G401.6 (cell line): ENCODE measurements at regions not wholly inside any gene's neighbourhood (a gene's known extent, or its start where the extent isn't known, plus 50 kb on each side); places are given as distances from the start of the nearest gene placed in this dataset.

Experiments used
- FAIRE-seq: peaks from 2 replicates; lab custom pipeline; 2012; peaks lifted over from hg19 to GRCh38; lab: Jason Lieb, UNC

DNA sequence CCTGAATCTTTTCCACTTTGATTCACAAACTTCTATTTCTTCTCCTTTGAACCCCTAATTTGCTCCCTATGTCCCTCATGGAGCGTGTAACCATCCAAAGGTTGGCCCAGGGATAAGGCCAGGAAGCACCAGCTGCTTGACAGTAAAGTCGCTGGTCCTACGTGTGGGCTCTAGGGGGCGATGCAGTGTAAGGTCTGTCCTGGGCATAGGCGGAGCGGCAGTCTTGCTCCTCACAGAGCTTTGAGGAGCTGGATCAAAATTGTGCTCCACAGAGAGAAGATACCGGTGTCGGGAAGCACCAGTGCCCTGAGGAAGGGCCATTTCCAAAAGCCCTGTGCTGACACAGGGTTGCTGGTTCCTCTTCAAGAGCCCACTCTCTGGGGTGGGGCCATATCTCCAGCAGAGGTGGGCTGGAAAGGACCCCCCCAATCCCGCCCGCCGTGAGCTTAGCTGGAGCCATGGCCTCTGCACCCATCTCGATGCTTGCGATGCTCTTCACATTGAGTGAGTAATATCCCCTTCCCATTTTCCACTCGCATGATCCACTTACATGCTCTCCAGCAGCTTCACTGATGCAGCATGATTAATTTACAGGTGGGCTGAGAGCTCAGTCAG, 49.9 kb upstream of the OR4E1 start:
- FAIRE-seq = no peak
